ENCODE measurements at regions not wholly inside any gene's neighbourhood (a gene's known extent, or its start where the extent isn't known, plus 50 kb on each side); places are given as distances from the start of the nearest gene placed in this dataset.

DNA sequence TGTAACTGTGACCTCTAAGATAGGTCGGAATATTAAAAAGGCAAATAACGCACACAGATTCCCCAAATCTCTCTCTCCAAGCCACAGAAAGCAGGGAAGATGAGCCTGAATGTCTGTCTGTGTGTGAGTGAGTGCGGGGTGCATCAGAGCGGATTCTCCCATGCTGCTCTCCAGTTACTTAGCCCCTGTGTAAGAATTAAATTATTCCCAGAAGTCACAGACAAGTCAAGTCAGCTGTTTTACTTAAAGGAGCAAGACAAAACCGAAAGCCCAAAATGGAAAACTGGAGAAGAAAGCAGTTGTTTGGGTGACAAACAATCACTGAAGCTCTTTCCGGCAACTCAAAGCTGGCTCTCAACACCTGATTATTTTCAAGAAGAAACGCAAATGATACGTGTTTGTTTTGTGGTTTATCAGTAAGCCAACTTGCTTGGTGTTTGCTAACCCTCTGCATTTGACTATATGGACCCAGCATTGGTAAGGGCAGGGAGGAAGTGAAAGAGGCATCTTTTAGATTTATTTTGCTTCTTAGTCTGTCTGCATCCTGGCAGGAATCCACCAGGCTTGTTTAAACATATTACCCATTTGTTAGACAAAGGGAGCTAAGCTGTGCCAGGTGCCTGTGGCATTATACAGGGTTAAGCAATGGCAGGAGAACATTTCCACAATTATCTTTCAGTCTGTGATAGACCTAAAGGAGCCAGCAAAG lies 121.5 kb upstream of the CREB1 start:
- H3K4me3 ChIP-seq (ENCODE audit: low read depth, low read length) = no peak overlapping the region
- peak; percentile 74 for DNase-seq (ENCODE audit: low read depth)
- no peak for TF ChIP-seq CTCF (IDR thresholded peaks at IDR 0.05; ENCODE audit: insufficient read depth, low read length)

GRCh38 chr2:207409517-207409916 lies 120.2 kb upstream of the CREB1 start:
- no peak for DNase-seq (ENCODE audit: low read depth)
- TF ChIP-seq CTCF (IDR thresholded peaks at IDR 0.05; ENCODE audit: insufficient read depth, low read length) = no peak
- H3K4me3 ChIP-seq (ENCODE audit: low read depth, low read length) = no peak overlapping the region

- DNase-seq (ENCODE audit: low read depth) = no peak
- no peak for TF ChIP-seq CTCF (IDR thresholded peaks at IDR 0.05; ENCODE audit: insufficient read depth, low read length)
- H3K4me3 ChIP-seq (ENCODE audit: low read depth, low read length) = no peak overlapping the region
These were observed 116.9 kb upstream of the CREB1 start for GRCh38 chr2:207412787-207413310.

GRCh38 chr2:207413376-207413907 lies 116.3 kb upstream of the CREB1 start:
- no peak for DNase-seq (ENCODE audit: low read depth)
- no peak overlapping the region for H3K4me3 ChIP-seq (ENCODE audit: low read depth, low read length)
- no peak for TF ChIP-seq CTCF (IDR thresholded peaks at IDR 0.05; ENCODE audit: insufficient read depth, low read length)

- DNase-seq (ENCODE audit: low read depth) = peak; percentile 73
- TF ChIP-seq CTCF (IDR thresholded peaks at IDR 0.05; ENCODE audit: insufficient read depth, low read length) = no peak
- no peak overlapping the region for H3K4me3 ChIP-seq (ENCODE audit: low read depth, low read length)
These were observed 113.7 kb upstream of the CREB1 start for GRCh38 chr2:207416111-207416510.

GRCh38 chr2:207416900-207417299 lies 112.9 kb upstream of the CREB1 start:
- TF ChIP-seq CTCF (IDR thresholded peaks at IDR 0.05; ENCODE audit: insufficient read depth, low read length) = no peak
- H3K4me3 ChIP-seq (ENCODE audit: low read depth, low read length) = no peak overlapping the region
- DNase-seq (ENCODE audit: low read depth) = no peak
